Ishikawa (cell line): ENCODE measurements at regions not wholly inside any gene's neighbourhood (a gene's known extent, or its start where the extent isn't known, plus 50 kb on each side); places are given as distances from the start of the nearest gene placed in this dataset.

ENCODE experiments used
- CEBPB ChIP-seq: IDR thresholded peaks from 2 replicates; pipeline ENCODE4 v1.6.1; 2012
- CREB1 ChIP-seq: IDR thresholded peaks from 2 replicates; pipeline ENCODE4 v1.6.1; 2012; ENCODE audit warnings: low read depth
- EGR1 ChIP-seq: IDR thresholded peaks from 2 replicates; pipeline ENCODE4 v1.6.1; 2012
- EP300 ChIP-seq: IDR thresholded peaks from 2 replicates; pipeline ENCODE4 v1.6.1; 2012; ENCODE audit warnings: borderline replicate concordance
- FOXM1 ChIP-seq: IDR thresholded peaks from 2 replicates; pipeline ENCODE4 v1.6.1; 2012; ENCODE audit warnings: low read depth, borderline replicate concordance
- MAX ChIP-seq: IDR thresholded peaks from 2 replicates; pipeline ENCODE4 v1.6.1; 2012
- NFIC ChIP-seq: IDR thresholded peaks from 2 replicates; pipeline ENCODE4 v1.6.1; 2012
- RAD21 ChIP-seq: IDR thresholded peaks from 2 replicates; pipeline ENCODE4 v1.6.1; 2012; ENCODE audit warnings: low read depth
- REST ChIP-seq: IDR thresholded peaks from 2 replicates; pipeline ENCODE4 v1.6.1; 2012; ENCODE audit warnings: low read depth, mild to moderate bottlenecking
- TAF1 ChIP-seq: IDR thresholded peaks from 2 replicates; pipeline ENCODE4 v1.6.1; 2012; ENCODE audit warnings: low read depth, mild to moderate bottlenecking
- TCF12 ChIP-seq: IDR thresholded peaks from 2 replicates; pipeline ENCODE4 v1.6.1; 2012; ENCODE audit warnings: low read depth
- TEAD4 ChIP-seq: IDR thresholded peaks from 2 replicates; pipeline ENCODE4 v1.6.1; 2012
- USF1 ChIP-seq: IDR thresholded peaks from 2 replicates; pipeline ENCODE4 v1.6.1; 2012
- YY1 ChIP-seq: IDR thresholded peaks from 2 replicates; pipeline ENCODE4 v1.6.1; 2012; ENCODE audit warnings: low read depth
- ZBTB7A ChIP-seq: IDR thresholded peaks from 2 replicates; pipeline ENCODE4 v1.6.1; 2012; ENCODE audit warnings: low read depth

- TF ChIP-seq MAX (no peak), CREB1 (no peak), YY1 (no peak), TEAD4 (no peak), EGR1 (no peak), TCF12 (no peak), EP300 (no peak), REST (no peak), ZBTB7A (no peak), CEBPB (no peak), TAF1 (no peak), FOXM1 (no peak), RAD21 (no peak), NFIC (no peak), USF1 (no peak)
Measured at GRCh38 chr5:9889511-9889910, 259.4 kb upstream of the TAS2R1 start.

GRCh38 chr5:9888501-9888901, 258.4 kb upstream of the TAS2R1 start:
- TF ChIP-seq USF1 (no peak), RAD21 (no peak), YY1 (no peak), FOXM1 (no peak), NFIC (no peak), MAX (no peak), TEAD4 (no peak), ZBTB7A (no peak), EP300 (no peak), EGR1 (no peak), CREB1 (no peak)

- TF ChIP-seq EGR1 (no peak), TEAD4 (no peak), USF1 (no peak), TAF1 (no peak), ZBTB7A (no peak), RAD21 (no peak), NFIC (no peak), YY1 (no peak), CEBPB (no peak), REST (no peak)
Measured at GRCh38 chr5:9885164-9885563, 255.0 kb upstream of the TAS2R1 start.

- no peak for TF ChIP-seq MAX
- no peak for TF ChIP-seq CEBPB
- TF ChIP-seq TAF1 = no peak
- TF ChIP-seq NFIC = no peak
- no peak for TF ChIP-seq FOXM1
Measured at GRCh38 chr5:9878206-9878605, 248.1 kb upstream of the TAS2R1 start.

GRCh38 chr5:9877488-9877887, 247.3 kb upstream of the TAS2R1 start:
- TF ChIP-seq CREB1 (no peak), CEBPB (no peak), ZBTB7A (no peak), TCF12 (no peak), FOXM1 (no peak), EGR1 (no peak), TEAD4 (no peak), REST (no peak)
